SK-N-SH (cell line): ENCODE measurements at regions not wholly inside any gene's neighbourhood (a gene's known extent, or its start where the extent isn't known, plus 50 kb on each side); places are given as distances from the start of the nearest gene placed in this dataset.

Source experiments
- CTCF ChIP-seq: fragments of 200-600 bp; sonication (generic); IDR thresholded peaks from 2 replicates; pipeline ENCODE4 v1.6.1; 2017; ENCODE audit warnings: antibody characterized with exemption, mild to moderate bottlenecking, moderate library complexity
- ELF1 ChIP-seq: IDR thresholded peaks from 2 replicates; pipeline ENCODE4 v1.4.0; 2012
- EZH2phosphoT487 ChIP-seq: fragments of 200-600 bp; sonication (generic); IDR thresholded peaks from 2 replicates; pipeline ENCODE4 v1.6.1; 2017; ENCODE audit warnings: low read depth, mixed run types, mild to moderate bottlenecking, antibody characterized with exemption, moderate library complexity, borderline replicate concordance

DNA sequence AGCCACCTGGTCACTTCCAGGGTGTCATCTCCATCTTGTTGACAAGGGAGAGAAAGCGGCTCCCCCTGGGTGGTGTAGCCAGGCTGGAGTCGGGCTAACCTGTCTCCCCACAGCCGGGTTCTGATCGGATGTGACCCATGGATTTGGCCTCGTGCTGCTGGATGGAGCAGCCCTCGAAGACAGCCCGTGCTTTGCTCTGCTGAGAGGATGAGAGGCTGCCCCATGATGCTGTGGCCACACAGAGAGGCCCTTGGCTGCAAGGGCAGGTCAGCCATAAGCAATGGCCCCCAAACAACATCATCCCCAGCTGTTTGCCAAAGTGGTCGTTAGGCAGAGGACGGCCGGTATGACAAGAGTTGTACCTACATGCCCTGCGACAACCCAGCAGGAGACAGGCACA is 106.6 kb downstream of the HMX1 start:
- no peak for TF ChIP-seq CTCF
- no peak for TF ChIP-seq EZH2phosphoT487
- no peak for TF ChIP-seq ELF1
